ENCODE measurements at regions not wholly inside any gene's neighbourhood (a gene's known extent, or its start where the extent isn't known, plus 50 kb on each side); places are given as distances from the start of the nearest gene placed in this dataset.

GRCh38 chr4:132026166-132026565 lies 1122.9 kb upstream of the PCDH10 start:
- Histone ChIP-seq H3K4me1 (no peaks in the 10 kb centered on the region), H3K9me3 (no peaks in the 10 kb centered on the region), H3K4me3 (no peak overlapping the region), H3K27me3 (no peaks in the 10 kb centered on the region), H3K36me3 (no peaks in the 10 kb centered on the region), H3K27ac (no peak overlapping the region)
- TF ChIP-seq, protein P1, sequence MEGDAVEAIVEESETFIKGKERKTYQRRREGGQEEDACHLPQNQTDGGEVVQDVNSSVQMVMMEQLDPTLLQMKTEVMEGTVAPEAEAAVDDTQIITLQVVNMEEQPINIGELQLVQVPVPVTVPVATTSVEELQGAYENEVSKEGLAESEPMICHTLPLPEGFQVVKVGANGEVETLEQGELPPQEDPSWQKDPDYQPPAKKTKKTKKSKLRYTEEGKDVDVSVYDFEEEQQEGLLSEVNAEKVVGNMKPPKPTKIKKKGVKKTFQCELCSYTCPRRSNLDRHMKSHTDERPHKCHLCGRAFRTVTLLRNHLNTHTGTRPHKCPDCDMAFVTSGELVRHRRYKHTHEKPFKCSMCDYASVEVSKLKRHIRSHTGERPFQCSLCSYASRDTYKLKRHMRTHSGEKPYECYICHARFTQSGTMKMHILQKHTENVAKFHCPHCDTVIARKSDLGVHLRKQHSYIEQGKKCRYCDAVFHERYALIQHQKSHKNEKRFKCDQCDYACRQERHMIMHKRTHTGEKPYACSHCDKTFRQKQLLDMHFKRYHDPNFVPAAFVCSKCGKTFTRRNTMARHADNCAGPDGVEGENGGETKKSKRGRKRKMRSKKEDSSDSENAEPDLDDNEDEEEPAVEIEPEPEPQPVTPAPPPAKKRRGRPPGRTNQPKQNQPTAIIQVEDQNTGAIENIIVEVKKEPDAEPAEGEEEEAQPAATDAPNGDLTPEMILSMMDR (IDR thresholded peaks at IDR 0.05), result no peak
- no peak for TF ChIP-seq POLR2AphosphoS5 (IDR thresholded peaks at IDR 0.05; ENCODE audit: insufficient read depth in 1 of 2, low read depth in 1 of 2)
- no peak for TF ChIP-seq POLR2A (IDR thresholded peaks at IDR 0.05)
- intact Hi-C loops (cut with DNase I), result no loop called here
- DNase-seq (ENCODE audit: extremely low spot score in 2 of 2), result no peak

- H3K36me3 ChIP-seq, result no peaks in the 10 kb centered on the region
- no peaks in the 10 kb centered on the region for H3K4me1 ChIP-seq
- no peak for TF ChIP-seq POLR2A (IDR thresholded peaks at IDR 0.05)
- TF ChIP-seq, protein P1 (IDR thresholded peaks at IDR 0.05), result no peak
- no peak for TF ChIP-seq POLR2AphosphoS5 (IDR thresholded peaks at IDR 0.05; ENCODE audit: insufficient read depth in 1 of 2, low read depth in 1 of 2)
- no peak for DNase-seq (ENCODE audit: extremely low spot score in 2 of 2)
- no peak overlapping the region for H3K4me3 ChIP-seq
- intact Hi-C loops (cut with DNase I), result no loop called here
- no peak overlapping the region for H3K27ac ChIP-seq
- H3K27me3 ChIP-seq, result no peaks in the 10 kb centered on the region
- H3K9me3 ChIP-seq, result no peaks in the 10 kb centered on the region
Measured at GRCh38 chr4:132026816-132027215, 1122.3 kb upstream of the PCDH10 start.

GRCh38 chr4:132056496-132056895 lies 1092.6 kb upstream of the PCDH10 start:
- DNase-seq (ENCODE audit: extremely low spot score in 2 of 2), result no peak
- Histone ChIP-seq H3K27me3 (no peaks in the 10 kb centered on the region), H3K9me3 (no peaks in the 10 kb centered on the region), H3K4me3 (no peak overlapping the region), H3K4me1 (no peaks in the 10 kb centered on the region), H3K27ac (no peak overlapping the region), H3K36me3 (no peaks in the 10 kb centered on the region)
- TF ChIP-seq POLR2A (IDR thresholded peaks at IDR 0.05), result no peak
- TF ChIP-seq POLR2AphosphoS5 (IDR thresholded peaks at IDR 0.05; ENCODE audit: insufficient read depth in 1 of 2, low read depth in 1 of 2), result no peak
- TF ChIP-seq, protein P1 (IDR thresholded peaks at IDR 0.05), result no peak
- intact Hi-C loops (cut with DNase I), result no loop called here

DNA sequence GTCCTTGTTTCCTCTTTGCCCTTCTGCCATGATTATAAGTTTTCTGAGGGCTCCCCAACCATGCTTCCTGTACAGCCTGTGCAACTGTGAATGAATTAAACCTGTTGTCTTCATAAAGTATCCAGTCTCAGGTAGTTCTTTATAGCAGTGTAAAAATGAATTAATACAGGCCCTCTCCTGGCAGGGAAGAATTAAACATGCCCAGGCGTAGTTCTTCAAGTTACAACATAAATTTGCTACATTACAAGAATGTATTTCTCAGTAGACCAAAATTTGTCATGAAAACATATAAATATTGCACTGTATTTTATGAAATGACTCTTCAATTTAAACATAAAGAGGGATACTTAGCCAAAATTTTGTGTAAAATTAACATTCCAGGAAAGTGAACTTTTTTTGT lies 1089.9 kb upstream of the PCDH10 start:
- Histone ChIP-seq H3K9me3 (no peaks in the 10 kb centered on the region), H3K36me3 (no peaks in the 10 kb centered on the region)
- no peak for DNase-seq (ENCODE audit: extremely low spot score in 2 of 2)

GRCh38 chr4:132062611-132063239 lies 1086.4 kb upstream of the PCDH10 start:
- DNase-seq (ENCODE audit: extremely low spot score in 2 of 2), result no peak
- TF ChIP-seq POLR2A (IDR thresholded peaks at IDR 0.05), result no peak
- TF ChIP-seq, protein P1 (IDR thresholded peaks at IDR 0.05), result no peak
- no peak for TF ChIP-seq POLR2AphosphoS5 (IDR thresholded peaks at IDR 0.05; ENCODE audit: insufficient read depth in 1 of 2, low read depth in 1 of 2)
- Histone ChIP-seq H3K4me1 (no peaks in the 10 kb centered on the region), H3K4me3 (no peak overlapping the region), H3K36me3 (no peaks in the 10 kb centered on the region), H3K27ac (no peak overlapping the region), H3K9me3 (no peaks in the 10 kb centered on the region), H3K27me3 (no peaks in the 10 kb centered on the region)
- intact Hi-C loops (cut with DNase I), result no loop called here

More for the DNA sequence above, 1089.9 kb upstream of the PCDH10 start:
- no peaks in the 10 kb centered on the region for H3K4me1 ChIP-seq
- H3K27me3 ChIP-seq, result no peaks in the 10 kb centered on the region
- no peak overlapping the region for H3K27ac ChIP-seq
- intact Hi-C loops (cut with DNase I), result no loop called here
- H3K4me3 ChIP-seq, result no peak overlapping the region
- TF ChIP-seq POLR2A (IDR thresholded peaks at IDR 0.05) (no peak), POLR2AphosphoS5 (IDR thresholded peaks at IDR 0.05; ENCODE audit: insufficient read depth in 1 of 2, low read depth in 1 of 2) (no peak)
- TF ChIP-seq, protein P1 (IDR thresholded peaks at IDR 0.05), result no peak
